ENCODE measurements at regions not wholly inside any gene's neighbourhood (a gene's known extent, or its start where the extent isn't known, plus 50 kb on each side); places are given as distances from the start of the nearest gene placed in this dataset.

DNA sequence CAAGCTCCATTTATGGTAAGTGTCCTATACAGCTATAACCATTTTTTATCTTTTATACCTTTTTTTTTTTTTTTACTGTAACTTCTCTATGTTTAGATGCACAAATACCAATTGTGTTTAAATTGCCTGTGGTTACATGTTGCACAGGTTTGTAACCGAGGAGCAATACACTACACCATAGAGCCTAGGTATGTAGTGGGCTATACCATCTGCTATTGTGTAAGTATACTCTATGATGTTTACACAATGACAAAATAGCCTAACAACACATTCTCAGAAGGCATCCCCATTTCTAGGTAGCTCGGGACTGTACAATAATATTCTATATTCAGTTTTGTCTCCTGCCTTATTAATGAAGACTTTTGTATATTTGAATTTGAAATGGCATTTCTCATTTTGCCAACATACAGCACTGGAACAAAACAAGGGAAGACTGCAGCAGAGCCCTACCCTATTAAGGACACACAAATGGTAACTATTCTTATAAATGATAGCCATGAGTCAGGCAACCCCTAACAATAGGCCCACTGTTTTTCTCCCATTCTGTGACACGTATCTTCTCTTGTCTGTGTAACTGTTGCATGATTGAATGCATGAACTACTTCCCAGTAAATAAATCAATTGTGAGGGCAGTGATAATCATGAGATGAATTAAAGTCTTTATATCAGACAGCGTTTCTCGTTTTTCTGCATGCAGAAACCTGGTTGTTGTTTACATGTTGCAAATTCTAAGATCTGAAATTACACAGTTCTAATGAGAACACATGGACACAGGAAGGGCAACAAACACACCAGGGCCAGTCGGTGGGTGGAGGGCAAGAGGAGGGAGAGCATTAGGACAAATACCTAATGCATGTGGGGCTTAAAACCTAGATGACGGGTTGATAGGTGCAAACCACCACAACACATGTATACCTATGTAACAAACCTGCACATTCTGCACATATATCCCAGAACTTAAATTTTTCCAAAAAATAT lies 173.9 kb downstream of the EPM2A start:
- H3K27me3 Mint-ChIP-seq (ENCODE audit: insufficient read depth, unreplicated experiment), result no peaks in the 10 kb centered on the region
- ChIA-PET CTCF (no interaction called here), POLR2A (no interaction called here)
- Histone ChIP-seq H3K9me3 (no peaks in the 10 kb centered on the region), H3K27me3 (replicated peaks; ENCODE audit: control insufficient read depth, insufficient read depth, low read length) (no peaks in the 10 kb centered on the region), H3K4me1 (no peaks in the 10 kb centered on the region), H3K4me3 (ENCODE audit: low read depth, low read length) (no peak overlapping the region), H3K36me3 (ENCODE audit: control insufficient read depth, insufficient read depth, low read length) (no peaks in the 10 kb centered on the region)
- intact Hi-C loops (cut with micrococcal nuclease; ENCODE audit: unreplicated experiment), result no loop called here
- BruUV-seq (replicated peaks), result no TSS peak
- H3K4me1 Mint-ChIP-seq (ENCODE audit: low read depth, unreplicated experiment), result no peaks in the 10 kb centered on the region
- TF ChIP-seq, protein P1, sequence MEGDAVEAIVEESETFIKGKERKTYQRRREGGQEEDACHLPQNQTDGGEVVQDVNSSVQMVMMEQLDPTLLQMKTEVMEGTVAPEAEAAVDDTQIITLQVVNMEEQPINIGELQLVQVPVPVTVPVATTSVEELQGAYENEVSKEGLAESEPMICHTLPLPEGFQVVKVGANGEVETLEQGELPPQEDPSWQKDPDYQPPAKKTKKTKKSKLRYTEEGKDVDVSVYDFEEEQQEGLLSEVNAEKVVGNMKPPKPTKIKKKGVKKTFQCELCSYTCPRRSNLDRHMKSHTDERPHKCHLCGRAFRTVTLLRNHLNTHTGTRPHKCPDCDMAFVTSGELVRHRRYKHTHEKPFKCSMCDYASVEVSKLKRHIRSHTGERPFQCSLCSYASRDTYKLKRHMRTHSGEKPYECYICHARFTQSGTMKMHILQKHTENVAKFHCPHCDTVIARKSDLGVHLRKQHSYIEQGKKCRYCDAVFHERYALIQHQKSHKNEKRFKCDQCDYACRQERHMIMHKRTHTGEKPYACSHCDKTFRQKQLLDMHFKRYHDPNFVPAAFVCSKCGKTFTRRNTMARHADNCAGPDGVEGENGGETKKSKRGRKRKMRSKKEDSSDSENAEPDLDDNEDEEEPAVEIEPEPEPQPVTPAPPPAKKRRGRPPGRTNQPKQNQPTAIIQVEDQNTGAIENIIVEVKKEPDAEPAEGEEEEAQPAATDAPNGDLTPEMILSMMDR (IDR thresholded peaks at IDR 0.05; ENCODE audit: insufficient read depth in 1 of 2, low read depth in 1 of 2, low read length in 1 of 2, severe bottlenecking in 1 of 2, unreplicated experiment in 1 of 2), result no peak
- no peak overlapping the region for H3K27ac Mint-ChIP-seq (ENCODE audit: unreplicated experiment)
- no peaks in the 10 kb centered on the region for H3K36me3 Mint-ChIP-seq (ENCODE audit: insufficient read depth, unreplicated experiment)
- no peak overlapping the region for H3K4me3 Mint-ChIP-seq (ENCODE audit: unreplicated experiment)
- H3K9me3 Mint-ChIP-seq (ENCODE audit: unreplicated experiment), result no peaks in the 10 kb centered on the region
- no peak for DNase-seq

DNA sequence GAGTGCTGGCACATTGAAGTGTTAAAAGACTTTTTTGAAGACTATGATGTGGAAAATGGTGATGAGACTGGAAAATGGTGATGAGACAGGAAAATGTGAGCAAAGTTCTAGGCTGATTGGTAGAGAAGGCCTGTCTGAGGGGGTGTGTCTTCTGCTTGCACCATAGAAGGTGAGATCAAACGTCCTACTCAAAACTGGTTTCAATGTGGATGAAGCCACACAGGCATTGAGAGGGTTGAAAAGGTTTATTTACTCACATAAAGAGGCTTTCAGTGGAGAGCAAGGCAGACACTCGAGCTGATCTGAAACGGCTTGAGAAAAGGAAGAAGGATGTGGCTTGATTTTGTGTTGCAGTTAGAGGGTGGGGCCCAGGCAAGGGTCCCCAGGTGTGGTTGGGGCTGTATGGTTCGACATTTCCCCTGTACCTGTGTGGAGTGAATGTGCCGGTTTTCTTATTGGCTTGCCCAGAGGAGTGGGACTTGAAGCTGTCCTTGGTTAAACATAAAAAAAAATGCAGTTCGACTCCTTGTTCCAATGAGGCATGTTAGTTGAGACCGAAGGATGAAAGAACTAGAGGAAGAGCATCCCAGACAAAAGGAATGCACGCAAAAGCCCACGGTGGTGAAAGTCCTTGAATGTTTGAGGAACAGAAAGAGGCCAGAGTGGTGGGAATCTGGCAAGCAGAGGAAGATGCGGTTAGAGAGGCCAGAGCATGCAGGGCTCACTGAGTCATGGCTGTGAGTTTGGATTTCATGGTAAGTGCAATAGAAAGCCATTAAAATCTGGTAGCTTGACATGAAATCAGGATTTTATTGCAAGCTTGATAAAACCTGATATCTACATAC lies 172.3 kb downstream of the EPM2A start:
- Histone ChIP-seq H3K27me3 (replicated peaks; ENCODE audit: control insufficient read depth, insufficient read depth, low read length) (no peaks in the 10 kb centered on the region), H3K36me3 (ENCODE audit: control insufficient read depth, insufficient read depth, low read length) (no peaks in the 10 kb centered on the region), H3K4me1 (no peaks in the 10 kb centered on the region), H3K9me3 (no peaks in the 10 kb centered on the region), H3K4me3 (ENCODE audit: low read depth, low read length) (no peak overlapping the region)
- Mint-ChIP-seq H3K9me3 (ENCODE audit: unreplicated experiment) (no peaks in the 10 kb centered on the region), H3K27ac (ENCODE audit: unreplicated experiment) (no peak overlapping the region), H3K4me3 (ENCODE audit: unreplicated experiment) (no peak overlapping the region), H3K36me3 (ENCODE audit: insufficient read depth, unreplicated experiment) (no peaks in the 10 kb centered on the region), H3K27me3 (ENCODE audit: insufficient read depth, unreplicated experiment) (no peaks in the 10 kb centered on the region), H3K4me1 (ENCODE audit: low read depth, unreplicated experiment) (no peaks in the 10 kb centered on the region)
- POLR2A ChIA-PET, result no interaction called here
- intact Hi-C loops (cut with micrococcal nuclease; ENCODE audit: unreplicated experiment), result no loop called here
- TF ChIP-seq, protein P1 (IDR thresholded peaks at IDR 0.05; ENCODE audit: insufficient read depth in 1 of 2, low read depth in 1 of 2, low read length in 1 of 2, severe bottlenecking in 1 of 2, unreplicated experiment in 1 of 2), result no peak
- CTCF ChIA-PET, result no interaction called here
- no TSS peak for BruUV-seq (replicated peaks)
- DNase-seq, result no peak

DNA sequence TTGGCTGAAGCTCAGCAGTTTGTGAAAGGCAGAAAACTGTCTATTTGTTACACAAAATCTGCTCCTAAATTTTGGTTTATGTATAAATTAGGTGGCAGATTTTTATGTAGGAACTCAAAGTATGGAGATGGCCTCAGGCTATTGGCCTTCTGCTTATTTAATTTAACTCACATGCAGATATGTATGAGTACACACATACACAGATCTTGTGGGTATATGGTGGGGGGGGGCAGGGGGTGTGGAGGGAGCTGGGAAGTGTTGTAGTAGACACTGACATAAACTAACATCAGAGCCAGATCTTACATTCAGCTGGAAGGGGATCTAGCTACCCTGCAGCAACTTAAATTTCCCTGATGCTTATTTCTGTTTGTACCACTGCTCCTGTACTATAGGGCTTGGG lies 170.8 kb downstream of the EPM2A start:
- no peak overlapping the region for H3K4me3 ChIP-seq (ENCODE audit: low read depth, low read length)
- Mint-ChIP-seq H3K27me3 (ENCODE audit: insufficient read depth, unreplicated experiment) (no peaks in the 10 kb centered on the region), H3K36me3 (ENCODE audit: insufficient read depth, unreplicated experiment) (no peaks in the 10 kb centered on the region), H3K4me3 (ENCODE audit: unreplicated experiment) (no peak overlapping the region), H3K4me1 (ENCODE audit: low read depth, unreplicated experiment) (no peaks in the 10 kb centered on the region), H3K9me3 (ENCODE audit: unreplicated experiment) (no peaks in the 10 kb centered on the region), H3K27ac (ENCODE audit: unreplicated experiment) (no peak overlapping the region)
- no peaks in the 10 kb centered on the region for H3K4me1 ChIP-seq
- ChIA-PET CTCF (interaction anchor here (0.8 kb wide), 1 partner anchor 58 kb away, joined by 3 read pairs; no protein-coding TSS in a partner anchor), POLR2A (no interaction called here)
- H3K36me3 ChIP-seq (ENCODE audit: control insufficient read depth, insufficient read depth, low read length), result no peaks in the 10 kb centered on the region
- BruUV-seq (replicated peaks), result no TSS peak
- DNase-seq, result no peak
- no peaks in the 10 kb centered on the region for H3K27me3 ChIP-seq (replicated peaks; ENCODE audit: control insufficient read depth, insufficient read depth, low read length)
- H3K9me3 ChIP-seq, result no peaks in the 10 kb centered on the region
- intact Hi-C loops (cut with micrococcal nuclease; ENCODE audit: unreplicated experiment), result no loop called here
- TF ChIP-seq, protein P1 (IDR thresholded peaks at IDR 0.05; ENCODE audit: insufficient read depth in 1 of 2, low read depth in 1 of 2, low read length in 1 of 2, severe bottlenecking in 1 of 2, unreplicated experiment in 1 of 2), result no peak
